ENCODE measurements at regions not wholly inside any gene's neighbourhood (a gene's known extent, or its start where the extent isn't known, plus 50 kb on each side); places are given as distances from the start of the nearest gene placed in this dataset.

DNA sequence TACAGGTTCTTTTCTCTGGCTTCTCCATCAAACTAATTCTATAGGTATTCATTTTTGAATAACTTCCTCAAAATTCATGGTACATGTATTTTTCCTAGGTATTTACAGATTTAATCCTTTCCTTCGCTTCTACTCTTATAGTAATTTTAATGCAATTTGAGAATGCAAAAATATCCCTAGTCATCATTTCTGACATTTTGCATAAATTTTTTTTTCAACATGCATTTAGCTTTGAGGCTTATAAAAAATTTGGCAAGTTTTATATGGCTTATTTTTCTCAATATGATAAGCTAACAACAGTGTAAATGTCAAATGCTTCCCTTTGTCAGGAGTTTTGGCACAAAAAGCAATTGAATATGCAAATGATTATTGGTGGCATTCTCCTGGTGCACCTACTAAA lies 872.6 kb downstream of the FLRT2 start:
- TF ChIP-seq EZH2 (IDR thresholded peaks at IDR 0.05; ENCODE audit: borderline replicate concordance, low read depth, low read length, poor library complexity, severe bottlenecking) = no peak
- TF ChIP-seq, protein P1, sequence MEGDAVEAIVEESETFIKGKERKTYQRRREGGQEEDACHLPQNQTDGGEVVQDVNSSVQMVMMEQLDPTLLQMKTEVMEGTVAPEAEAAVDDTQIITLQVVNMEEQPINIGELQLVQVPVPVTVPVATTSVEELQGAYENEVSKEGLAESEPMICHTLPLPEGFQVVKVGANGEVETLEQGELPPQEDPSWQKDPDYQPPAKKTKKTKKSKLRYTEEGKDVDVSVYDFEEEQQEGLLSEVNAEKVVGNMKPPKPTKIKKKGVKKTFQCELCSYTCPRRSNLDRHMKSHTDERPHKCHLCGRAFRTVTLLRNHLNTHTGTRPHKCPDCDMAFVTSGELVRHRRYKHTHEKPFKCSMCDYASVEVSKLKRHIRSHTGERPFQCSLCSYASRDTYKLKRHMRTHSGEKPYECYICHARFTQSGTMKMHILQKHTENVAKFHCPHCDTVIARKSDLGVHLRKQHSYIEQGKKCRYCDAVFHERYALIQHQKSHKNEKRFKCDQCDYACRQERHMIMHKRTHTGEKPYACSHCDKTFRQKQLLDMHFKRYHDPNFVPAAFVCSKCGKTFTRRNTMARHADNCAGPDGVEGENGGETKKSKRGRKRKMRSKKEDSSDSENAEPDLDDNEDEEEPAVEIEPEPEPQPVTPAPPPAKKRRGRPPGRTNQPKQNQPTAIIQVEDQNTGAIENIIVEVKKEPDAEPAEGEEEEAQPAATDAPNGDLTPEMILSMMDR (conservative IDR thresholded peaks at IDR 0.05; ENCODE audit: low read depth, low read length) = no peak
- no peak for DNase-seq (ENCODE audit: low spot score)
- Histone ChIP-seq H3K4me3 (ENCODE audit: low read depth, low read length, poor library complexity, severe bottlenecking) (no peak overlapping the region), H3K4me1 (ENCODE audit: insufficient read depth, low read length, poor library complexity, severe bottlenecking) (peaks cover 12% of the 10 kb centered on the region), H3K36me3 (ENCODE audit: insufficient read depth, low read length, poor library complexity, severe bottlenecking) (no peaks in the 10 kb centered on the region), H3K9me3 (ENCODE audit: low read depth, low read length, poor library complexity, severe bottlenecking) (no peaks in the 10 kb centered on the region), H3K27ac (ENCODE audit: low read depth, low read length, poor library complexity, severe bottlenecking) (no peak overlapping the region), H3K27me3 (replicated peaks; ENCODE audit: insufficient read depth, low read depth, low read length, poor library complexity) (no peaks in the 10 kb centered on the region)
- ChIA-PET CTCF (no interaction called here), POLR2A (ENCODE audit: low non-redundant PET) (no interaction called here)
- no TSS peak for BruUV-seq (replicated peaks)
- intact Hi-C loops (cut with micrococcal nuclease; ENCODE audit: unreplicated experiment) = no loop called here

GRCh38 chr14:86391085-86391484 lies 861.1 kb downstream of the FLRT2 start:
- CTCF ChIA-PET = interaction anchor here (0.6 kb wide), 1 partner anchor 335 kb away, joined by 3 read pairs; no protein-coding TSS in a partner anchor
- intact Hi-C loops (cut with micrococcal nuclease; ENCODE audit: unreplicated experiment) = no loop called here

GRCh38 chr14:86388216-86388615 lies 858.3 kb downstream of the FLRT2 start:
- intact Hi-C loops (cut with micrococcal nuclease; ENCODE audit: unreplicated experiment) = no loop called here
- Histone ChIP-seq H3K27ac (ENCODE audit: low read depth, low read length, poor library complexity, severe bottlenecking) (no peak overlapping the region), H3K27me3 (replicated peaks; ENCODE audit: insufficient read depth, low read depth, low read length, poor library complexity) (no peaks in the 10 kb centered on the region), H3K36me3 (ENCODE audit: insufficient read depth, low read length, poor library complexity, severe bottlenecking) (no peaks in the 10 kb centered on the region), H3K9me3 (ENCODE audit: low read depth, low read length, poor library complexity, severe bottlenecking) (no peaks in the 10 kb centered on the region), H3K4me3 (ENCODE audit: low read depth, low read length, poor library complexity, severe bottlenecking) (no peak overlapping the region), H3K4me1 (ENCODE audit: insufficient read depth, low read length, poor library complexity, severe bottlenecking) (no peaks in the 10 kb centered on the region)
- TF ChIP-seq, protein P1 (conservative IDR thresholded peaks at IDR 0.05; ENCODE audit: low read depth, low read length) = no peak
- no peak for TF ChIP-seq EZH2 (IDR thresholded peaks at IDR 0.05; ENCODE audit: borderline replicate concordance, low read depth, low read length, poor library complexity, severe bottlenecking)
- ChIA-PET CTCF (no interaction called here), POLR2A (ENCODE audit: low non-redundant PET) (no interaction called here)
- no TSS peak for BruUV-seq (replicated peaks)
- no peak for DNase-seq (ENCODE audit: low spot score)

More at GRCh38 chr14:86391085-86391484, 861.1 kb downstream of the FLRT2 start:
- POLR2A ChIA-PET (ENCODE audit: low non-redundant PET) = no interaction called here
- no peak for DNase-seq (ENCODE audit: low spot score)
- no peaks in the 10 kb centered on the region for H3K9me3 ChIP-seq (ENCODE audit: low read depth, low read length, poor library complexity, severe bottlenecking)
- TF ChIP-seq, protein P1 (conservative IDR thresholded peaks at IDR 0.05; ENCODE audit: low read depth, low read length) = no peak
- no peak for TF ChIP-seq EZH2 (IDR thresholded peaks at IDR 0.05; ENCODE audit: borderline replicate concordance, low read depth, low read length, poor library complexity, severe bottlenecking)
- no peaks in the 10 kb centered on the region for H3K36me3 ChIP-seq (ENCODE audit: insufficient read depth, low read length, poor library complexity, severe bottlenecking)
- H3K27me3 ChIP-seq (replicated peaks; ENCODE audit: insufficient read depth, low read depth, low read length, poor library complexity) = no peaks in the 10 kb centered on the region
- no peak overlapping the region for H3K27ac ChIP-seq (ENCODE audit: low read depth, low read length, poor library complexity, severe bottlenecking)
- no peak overlapping the region for H3K4me3 ChIP-seq (ENCODE audit: low read depth, low read length, poor library complexity, severe bottlenecking)
- H3K4me1 ChIP-seq (ENCODE audit: insufficient read depth, low read length, poor library complexity, severe bottlenecking) = no peaks in the 10 kb centered on the region
- no TSS peak for BruUV-seq (replicated peaks)
